Trophoblast cell (in vitro differentiated cells and primary cell): ENCODE measurements at regions not wholly inside any gene's neighbourhood (a gene's known extent, or its start where the extent isn't known, plus 50 kb on each side); places are given as distances from the start of the nearest gene placed in this dataset.
"Not testable (repeated sequence)": the region's sequence is repeated elsewhere in the genome, so short reads cannot be mapped to it uniquely, and the experiment has no call there.

Experiments used
- DNase-seq, 2 donors: peaks; one replicate each; pipeline ENCODE4 v3.0.0-alpha.2; 2016
- H2AFZ ChIP-seq: 2 replicates; pipeline ENCODE4 v1.6.1; 2013; ENCODE audit warnings: low read length, moderate library complexity, mild to moderate bottlenecking; ENCODE audit not compliant: insufficient read depth, poor library complexity
- H2AK5ac ChIP-seq: 2 replicates; pipeline ENCODE4 v1.6.1; 2013; ENCODE audit warnings: mild to moderate bottlenecking, low read length
- H2BK120ac ChIP-seq: 2 replicates; pipeline ENCODE4 v1.6.1; 2013; ENCODE audit warnings: low read length, mild to moderate bottlenecking, moderate library complexity; ENCODE audit not compliant: insufficient read depth, poor library complexity
- H2BK12ac ChIP-seq: 2 replicates; pipeline ENCODE4 v1.6.1; 2013; ENCODE audit warnings: mild to moderate bottlenecking, low read length, moderate library complexity
- H2BK5ac ChIP-seq: 2 replicates; pipeline ENCODE4 v1.6.1; 2013; ENCODE audit warnings: low read length, low read depth, moderate library complexity, mild to moderate bottlenecking; ENCODE audit not compliant: poor library complexity
- H3K14ac ChIP-seq: 2 replicates; pipeline ENCODE4 v1.6.1; 2013; ENCODE audit warnings: mild to moderate bottlenecking, low read length
- H3K18ac ChIP-seq: 2 replicates; pipeline ENCODE4 v1.6.1; 2013; ENCODE audit warnings: mild to moderate bottlenecking, low read length
- H3K23ac ChIP-seq: 2 replicates; pipeline ENCODE4 v1.6.1; 2013; ENCODE audit warnings: low read length
- H3K27ac ChIP-seq: 2 replicates; pipeline ENCODE4 v1.5.1; 2013; ENCODE audit warnings: low read depth, mild to moderate bottlenecking, inconsistent platforms, low read length, moderate library complexity
- H3K27me3 ChIP-seq: 2 replicates; pipeline ENCODE4 v1.6.1; 2013; ENCODE audit warnings: inconsistent platforms, mild to moderate bottlenecking, low read length, moderate library complexity; ENCODE audit not compliant: insufficient read depth
- H3K36me3 ChIP-seq, 2 experiments: 1 replicate in 1 of 2; 2 replicates in 1 of 2; pipeline ENCODE4 v1.6.1; 2013; ENCODE audit warnings: low read length in 2 of 2, mild to moderate bottlenecking in 2 of 2, moderate library complexity in 1 of 2; ENCODE audit not compliant: insufficient read depth in 2 of 2, control insufficient read depth in 1 of 2
- H3K4ac ChIP-seq: 2 replicates; pipeline ENCODE4 v1.6.1; 2013; ENCODE audit warnings: low read depth, mild to moderate bottlenecking, low read length, moderate library complexity
- H3K4me1 ChIP-seq, 2 experiments: 1 replicate in 1 of 2; 2 replicates in 1 of 2; pipeline ENCODE4 v1.6.1; 2013; ENCODE audit warnings: low read length in 2 of 2, mild to moderate bottlenecking in 2 of 2, moderate library complexity in 1 of 2; ENCODE audit not compliant: insufficient read depth in 2 of 2, control insufficient read depth in 1 of 2
- H3K4me2 ChIP-seq: 2 replicates; pipeline ENCODE4 v1.6.1; 2013; ENCODE audit warnings: inconsistent platforms, mild to moderate bottlenecking, low read length, moderate library complexity
- H3K4me3 ChIP-seq: 2 replicates; pipeline ENCODE4 v1.5.1; 2013; ENCODE audit warnings: mild to moderate bottlenecking, low read depth, low read length, inconsistent platforms
- H3K79me1 ChIP-seq: one replicate; pipeline ENCODE4 v1.6.1; 2013; ENCODE audit warnings: low read length
- H3K79me2 ChIP-seq: 2 replicates; pipeline ENCODE4 v1.6.1; 2013; ENCODE audit warnings: low read length, mild to moderate bottlenecking; ENCODE audit not compliant: control insufficient read depth, insufficient read depth, poor library complexity
- H3K9ac ChIP-seq: 2 replicates; pipeline ENCODE4 v1.6.1; 2013; ENCODE audit warnings: mild to moderate bottlenecking, low read length
- H3K9me3 ChIP-seq: 2 replicates; pipeline ENCODE4 v1.6.1; 2013; ENCODE audit warnings: low read depth, mild to moderate bottlenecking, control low read depth, inconsistent platforms, low read length; ENCODE audit not compliant: insufficient read depth
- H4K12ac ChIP-seq: 2 replicates; pipeline ENCODE4 v1.6.1; 2013; ENCODE audit warnings: low read depth, mild to moderate bottlenecking, low read length, moderate library complexity
- H4K8ac ChIP-seq: 2 replicates; pipeline ENCODE4 v1.6.1; 2013; ENCODE audit warnings: low read depth, mild to moderate bottlenecking, low read length, moderate library complexity
- H4K91ac ChIP-seq: one replicate; pipeline ENCODE4 v1.6.1; 2013; ENCODE audit warnings: low read depth, mild to moderate bottlenecking, low read length, moderate library complexity
- WGBS: extraction: QIAGEN DNeasy Blood & Tissue Kit; methylation state at CpG from one replicate; pipeline ENCODE4 v1.1.7; 2013; ENCODE audit warnings: missing lambda C conversion rate; ENCODE audit not compliant: insufficient read length, insufficient coverage; ENCODE audit errors: extremely low coverage; 5-methylcytosine and 5-hydroxymethylcytosine counted together

DNA sequence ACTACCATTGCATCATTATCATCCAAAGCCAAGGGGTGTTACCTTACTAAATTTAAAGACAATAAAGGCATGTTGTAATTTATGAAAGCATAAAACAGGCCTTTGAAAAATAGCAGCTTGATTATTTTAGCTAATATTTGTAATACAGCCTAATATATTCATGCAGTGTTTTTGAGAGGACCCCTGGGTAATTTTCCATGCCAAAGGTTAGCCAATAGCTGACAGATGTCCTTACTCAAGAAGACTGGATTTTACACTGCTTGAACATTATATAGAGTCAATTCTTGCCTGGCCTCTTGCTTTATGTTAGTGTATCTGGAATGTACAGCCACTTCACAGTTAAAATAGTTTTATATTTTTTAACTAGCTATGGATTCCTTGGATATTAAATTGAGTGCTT is 337.8 kb upstream of the PAPPA start:
- Histone ChIP-seq H2AFZ (no peak overlapping the region), H2BK12ac (no peak overlapping the region), H3K9me3 (no peaks in the 10 kb centered on the region), H4K8ac (no peak overlapping the region), H3K27me3 (no peaks in the 10 kb centered on the region), H3K4ac (no peak overlapping the region), H4K91ac (no peak overlapping the region), H3K4me1 (no peaks in the 10 kb centered on the region), H3K36me3 (no peaks in the 10 kb centered on the region), H3K27ac (no peak overlapping the region), H3K23ac (no peak overlapping the region), H3K18ac (no peak overlapping the region), H2AK5ac (no peak overlapping the region), H3K4me3 (no peak overlapping the region), H3K79me2 (no peaks in the 10 kb centered on the region), H4K12ac (no peak overlapping the region), H2BK5ac (no peak overlapping the region), H3K4me2 (no peak overlapping the region), H3K79me1 (no peaks in the 10 kb centered on the region), H3K9ac (no peak overlapping the region), H3K14ac (no peak overlapping the region), H2BK120ac (no peak overlapping the region)
- DNase-seq, result no peak

DNA sequence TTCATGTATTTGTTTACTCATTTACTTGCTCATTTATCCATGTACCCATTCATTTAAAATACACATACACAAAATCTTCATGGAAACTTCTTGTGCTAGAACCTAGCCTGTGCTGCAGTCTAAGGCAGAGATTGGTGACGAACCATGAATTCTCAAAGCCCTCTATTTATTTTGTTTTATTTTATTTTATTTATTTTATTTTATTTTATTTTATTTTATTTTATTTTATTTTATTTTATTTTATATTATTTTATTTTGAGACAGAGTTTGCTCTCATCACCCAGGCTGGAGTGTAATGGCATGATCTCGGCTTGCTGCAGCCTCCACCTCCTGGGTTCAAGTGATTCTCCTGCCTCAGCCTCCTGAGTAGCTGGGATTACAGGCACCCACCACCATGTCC is 334.9 kb upstream of the PAPPA start:
- WGBS, result no CpG with 5 or more reads among the region's 2 CpGs
- H3K79me2 ChIP-seq, H2AK5ac ChIP-seq: not testable (repeated sequence)

DNA sequence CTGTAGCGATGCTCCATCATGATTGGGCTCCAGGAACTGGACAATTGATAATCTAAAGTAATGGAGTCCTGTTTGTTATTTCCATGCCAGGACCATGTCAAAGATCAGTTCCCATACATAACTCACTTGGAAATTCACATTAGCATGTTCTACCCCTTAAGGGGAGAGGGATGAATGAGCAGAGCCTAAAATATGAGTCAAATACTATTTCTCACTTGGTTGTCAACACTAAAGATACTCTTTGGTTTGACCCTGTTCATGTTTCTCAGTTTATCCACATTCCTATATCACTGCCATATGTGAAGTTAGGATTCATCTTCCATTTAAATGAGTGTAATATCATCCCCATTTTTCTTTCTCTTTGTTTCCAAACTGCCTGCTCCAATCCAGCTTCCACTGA is 321.6 kb upstream of the PAPPA start:
- no peak overlapping the region for H2BK12ac ChIP-seq
- no peaks in the 10 kb centered on the region for H3K4me1 ChIP-seq
- H3K27ac ChIP-seq, result no peak overlapping the region
- no peak overlapping the region for H4K91ac ChIP-seq
- no peaks in the 10 kb centered on the region for H3K36me3 ChIP-seq
- WGBS, result no CpG with 5 or more reads among the region's 1 CpG
- no peak overlapping the region for H4K8ac ChIP-seq
- no peak overlapping the region for H3K18ac ChIP-seq
- H4K12ac ChIP-seq, result no peak overlapping the region
- H3K14ac ChIP-seq, result no peak overlapping the region
- no peaks in the 10 kb centered on the region for H3K79me1 ChIP-seq
- H3K79me2 ChIP-seq, result no peaks in the 10 kb centered on the region
- no peak overlapping the region for H3K9ac ChIP-seq
- no peak overlapping the region for H3K4me3 ChIP-seq
- H3K27me3 ChIP-seq, result no peaks in the 10 kb centered on the region
- no peak overlapping the region for H3K23ac ChIP-seq
- no peaks in the 10 kb centered on the region for H3K9me3 ChIP-seq
- H3K4ac ChIP-seq, result no peak overlapping the region
- H2BK120ac ChIP-seq, result no peak overlapping the region
- no peak overlapping the region for H3K4me2 ChIP-seq
- no peak for DNase-seq
- no peak overlapping the region for H2AFZ ChIP-seq
- H2AK5ac ChIP-seq, result no peak overlapping the region
- no peak overlapping the region for H2BK5ac ChIP-seq

More for the DNA sequence above, 334.9 kb upstream of the PAPPA start:
- H3K9ac ChIP-seq, H3K9me3 ChIP-seq, H3K23ac ChIP-seq, H2BK12ac ChIP-seq, DNase-seq, H4K91ac ChIP-seq, H2BK5ac ChIP-seq, H3K4ac ChIP-seq, H3K27ac ChIP-seq, H4K12ac ChIP-seq, H2AFZ ChIP-seq, H2BK120ac ChIP-seq, H3K36me3 ChIP-seq, H3K18ac ChIP-seq, H3K27me3 ChIP-seq, H3K79me1 ChIP-seq, H3K4me2 ChIP-seq, H3K4me1 ChIP-seq, H4K8ac ChIP-seq, H3K14ac ChIP-seq, H3K4me3 ChIP-seq: not testable (repeated sequence)

DNA sequence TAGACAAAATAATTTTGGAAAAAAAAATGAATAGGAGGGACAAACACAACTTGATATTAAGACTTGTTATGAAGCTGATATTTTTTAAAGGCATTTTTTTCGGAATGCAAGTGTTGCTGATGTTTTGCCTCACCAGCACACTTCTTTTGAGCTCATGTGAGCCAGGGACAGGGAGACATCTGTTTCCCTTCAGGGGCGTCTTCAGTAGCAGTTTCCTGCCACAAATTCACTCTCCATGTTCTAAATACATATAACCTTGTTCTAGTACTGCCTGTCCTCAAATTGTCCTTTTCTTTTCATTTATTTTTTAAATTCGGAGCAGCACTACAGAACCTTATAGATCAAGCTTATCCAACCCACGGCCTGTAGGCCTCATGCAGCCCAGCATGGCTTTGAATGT is 316.0 kb upstream of the PAPPA start:
- Histone ChIP-seq H3K27ac (no peak overlapping the region), H3K23ac (no peak overlapping the region), H4K12ac (no peak overlapping the region), H2BK5ac (no peak overlapping the region), H4K8ac (no peak overlapping the region), H3K4me2 (no peak overlapping the region), H3K4me3 (no peak overlapping the region), H4K91ac (no peak overlapping the region), H3K18ac (no peak overlapping the region), H2AFZ (no peak overlapping the region), H3K4me1 (no peaks in the 10 kb centered on the region), H2AK5ac (no peak overlapping the region), H2BK12ac (no peak overlapping the region), H3K79me1 (no peaks in the 10 kb centered on the region), H3K14ac (no peak overlapping the region), H3K4ac (no peak overlapping the region), H3K36me3 (no peaks in the 10 kb centered on the region), H2BK120ac (no peak overlapping the region), H3K79me2 (no peaks in the 10 kb centered on the region), H3K27me3 (no peaks in the 10 kb centered on the region), H3K9me3 (no peaks in the 10 kb centered on the region), H3K9ac (no peak overlapping the region)
- no peak for DNase-seq
- WGBS, result no CpG with 5 or more reads among the region's 4 CpGs

DNA sequence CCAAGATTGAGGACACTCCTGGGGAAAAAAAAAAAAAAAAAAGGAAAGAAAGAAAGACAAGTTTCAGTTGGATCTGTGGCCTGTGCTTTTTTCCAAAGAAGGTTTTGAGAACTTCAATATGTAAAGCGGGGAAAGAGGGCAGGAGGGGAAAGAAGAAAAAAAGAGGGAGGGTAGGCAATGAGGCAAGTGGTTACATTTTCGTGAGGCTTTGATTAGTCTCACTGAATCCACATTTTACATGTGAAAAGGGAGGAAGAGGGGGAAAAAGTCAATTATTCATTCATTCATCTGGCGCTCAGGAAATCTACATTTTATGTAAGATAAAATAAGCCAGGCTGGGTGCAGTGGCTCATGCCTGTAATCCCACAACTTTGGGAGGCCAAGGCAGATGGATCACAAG is 315.2 kb upstream of the PAPPA start:
- H2BK5ac ChIP-seq, result no peak overlapping the region
- H3K23ac ChIP-seq, result no peak overlapping the region
- H2BK12ac ChIP-seq, result no peak overlapping the region
- H3K27me3 ChIP-seq, result no peaks in the 10 kb centered on the region
- no peak overlapping the region for H2AFZ ChIP-seq
- no peak overlapping the region for H3K9ac ChIP-seq
- no peak overlapping the region for H4K12ac ChIP-seq
- H3K4me2 ChIP-seq, result no peak overlapping the region
- no peaks in the 10 kb centered on the region for H3K79me1 ChIP-seq
- no peak overlapping the region for H3K4ac ChIP-seq
- no peak overlapping the region for H2AK5ac ChIP-seq
- no peak overlapping the region for H4K91ac ChIP-seq
- no peak overlapping the region for H3K18ac ChIP-seq
- WGBS, result no CpG with 5 or more reads among the region's 3 CpGs
- no peak overlapping the region for H3K27ac ChIP-seq
- H3K36me3 ChIP-seq, result no peaks in the 10 kb centered on the region
- no peak overlapping the region for H2BK120ac ChIP-seq
- H3K79me2 ChIP-seq, result no peaks in the 10 kb centered on the region
- no peaks in the 10 kb centered on the region for H3K9me3 ChIP-seq
- no peak overlapping the region for H3K14ac ChIP-seq
- H3K4me3 ChIP-seq, result no peak overlapping the region
- DNase-seq, result no peak
- no peak overlapping the region for H4K8ac ChIP-seq
- H3K4me1 ChIP-seq, result no peaks in the 10 kb centered on the region
